HepG2 (cell line): ENCODE measurements at regions not wholly inside any gene's neighbourhood (a gene's known extent, or its start where the extent isn't known, plus 50 kb on each side); places are given as distances from the start of the nearest gene placed in this dataset.

Experiments used
- DNMT1 ChIP-seq: sonication (generic); formaldehyde crosslinking; IDR thresholded peaks from 2 replicates; pipeline ENCODE4 v1.5.1; 2020; ENCODE audit warnings: mild to moderate bottlenecking, missing genetic modification reagents
- RAD21 ChIP-seq: fragments of 450-650 bp; formaldehyde crosslinking; IDR thresholded peaks from 2 replicates; pipeline ENCODE4 v1.5.0; 2020; ENCODE audit warnings: mild to moderate bottlenecking
- TOPORS ChIP-seq: sonication (generic); formaldehyde crosslinking; IDR thresholded peaks from 2 replicates; pipeline ENCODE4 v1.8.0; 2023; ENCODE audit warnings: mild to moderate bottlenecking, missing genetic modification reagents
- ZNF138 ChIP-seq: sonication (generic); formaldehyde crosslinking; IDR thresholded peaks from 2 replicates; pipeline ENCODE4 v1.5.0; 2020; ENCODE audit warnings: mild to moderate bottlenecking, low read depth, missing genetic modification reagents
- TF ChIP-seq, protein P1 (sequence below): sonication (generic); formaldehyde crosslinking; IDR thresholded peaks from 2 replicates; pipeline ENCODE4 v1.4.0; 2020; ENCODE audit warnings: missing genetic modification reagents

DNA sequence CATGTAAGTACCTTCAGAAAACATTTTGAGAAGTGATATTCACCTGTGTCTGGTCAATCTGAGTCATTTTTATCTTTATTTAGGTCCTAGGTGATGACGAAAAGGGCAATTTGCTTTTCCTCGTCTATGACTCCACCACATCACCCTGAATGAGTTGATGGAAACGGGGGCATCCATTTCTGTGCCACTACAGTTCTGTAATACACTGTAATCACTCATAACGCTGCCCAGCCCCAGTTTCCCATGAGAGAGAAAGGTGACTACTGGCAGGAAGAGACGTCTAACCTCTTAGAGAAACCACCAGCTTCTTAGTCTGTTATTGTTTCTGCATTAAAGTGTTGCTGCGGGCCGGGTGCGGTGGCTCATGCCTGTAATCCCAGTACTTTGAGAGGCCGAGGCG is 205.3 kb upstream of the MKLN1 start:
- TF ChIP-seq RAD21, result no peak
- no peak for TF ChIP-seq TOPORS (CRISPR knock-in tag)
- TF ChIP-seq, protein P1, sequence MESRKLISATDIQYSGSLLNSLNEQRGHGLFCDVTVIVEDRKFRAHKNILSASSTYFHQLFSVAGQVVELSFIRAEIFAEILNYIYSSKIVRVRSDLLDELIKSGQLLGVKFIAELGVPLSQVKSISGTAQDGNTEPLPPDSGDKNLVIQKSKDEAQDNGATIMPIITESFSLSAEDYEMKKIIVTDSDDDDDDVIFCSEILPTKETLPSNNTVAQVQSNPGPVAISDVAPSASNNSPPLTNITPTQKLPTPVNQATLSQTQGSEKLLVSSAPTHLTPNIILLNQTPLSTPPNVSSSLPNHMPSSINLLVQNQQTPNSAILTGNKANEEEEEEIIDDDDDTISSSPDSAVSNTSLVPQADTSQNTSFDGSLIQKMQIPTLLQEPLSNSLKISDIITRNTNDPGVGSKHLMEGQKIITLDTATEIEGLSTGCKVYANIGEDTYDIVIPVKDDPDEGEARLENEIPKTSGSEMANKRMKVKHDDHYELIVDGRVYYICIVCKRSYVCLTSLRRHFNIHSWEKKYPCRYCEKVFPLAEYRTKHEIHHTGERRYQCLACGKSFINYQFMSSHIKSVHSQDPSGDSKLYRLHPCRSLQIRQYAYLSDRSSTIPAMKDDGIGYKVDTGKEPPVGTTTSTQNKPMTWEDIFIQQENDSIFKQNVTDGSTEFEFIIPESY (CRISPR knock-in tag), result no peak
- TF ChIP-seq ZNF138 (CRISPR knock-in tag), result no peak
- no peak for TF ChIP-seq DNMT1 (CRISPR knock-in tag)
